GM12891 (cell line): ENCODE measurements at regions not wholly inside any gene's neighbourhood (a gene's known extent, or its start where the extent isn't known, plus 50 kb on each side); places are given as distances from the start of the nearest gene placed in this dataset.

Experiments used
- POLR2AphosphoS5 ChIP-seq: IDR thresholded peaks from 2 replicates; pipeline ENCODE4 v1.6.1; 2011; ENCODE audit warnings: low read depth, low read length, control low read depth
- TAF1 ChIP-seq: IDR thresholded peaks from 2 replicates; pipeline ENCODE4 v1.6.1; 2011; ENCODE audit warnings: low read depth, low read length, control low read depth

- no peak for TF ChIP-seq TAF1
- no peak for TF ChIP-seq POLR2AphosphoS5
Measured at GRCh38 chr7:41882256-41882655, 179.4 kb upstream of the INHBA start.
